Gastrocnemius medialis (tissue), 4 donors: ENCODE measurements at regions not wholly inside any gene's neighbourhood (a gene's known extent, or its start where the extent isn't known, plus 50 kb on each side); places are given as distances from the start of the nearest gene placed in this dataset.

Experiments used
- ATAC-seq, 2 donors: fragments of 150-250 bp; one replicate each; pipeline ENCODE4 v1.9.1; 2016
- DNase-seq, 2 donors: peaks; one replicate each; pipeline ENCODE4 v3.0.0-alpha.2; 2019
- H3K27ac ChIP-seq, 4 donors: fragments of 200-600 bp; sonication (generic); 1 replicate in 1 of 4; 2 replicates in 3 of 4; pipeline ENCODE4 v1.5.1; 2016 to 2018; ENCODE audit warnings: mild to moderate bottlenecking in 2 of 4, moderate library complexity in 1 of 4
- H3K27me3 ChIP-seq, 3 donors: fragments of 200-600 bp; sonication (generic) in 2 of 3; 1 replicate in 1 of 3; 2 replicates in 2 of 3; pipeline versions ENCODE4 v1.5.1 to v1.6.0; 2016 to 2019; ENCODE audit warnings: mild to moderate bottlenecking in 1 of 3, moderate library complexity in 1 of 3
- H3K36me3 ChIP-seq, 2 donors: fragments of 200-600 bp; sonication (generic) in 1 of 2; one replicate each; pipeline ENCODE4 v1.5.1; 2017 to 2018
- H3K4me1 ChIP-seq, 2 donors: fragments of 200-600 bp; sonication (generic) in 1 of 2; one replicate each; pipeline ENCODE4 v1.5.1; 2016 to 2017; ENCODE audit warnings: mild to moderate bottlenecking in 2 of 2
- H3K4me3 ChIP-seq, 4 donors: fragments of 200-600 bp; sonication (generic) in 3 of 4; 1 replicate in 1 of 4; 2 replicates in 3 of 4; pipeline ENCODE4 v1.5.1; 2016 to 2019; ENCODE audit warnings: mild to moderate bottlenecking in 2 of 4
- H3K9me3 ChIP-seq, 3 donors: fragments of 200-600 bp; sonication (generic) in 2 of 3; 1 replicate in 1 of 3; 2 replicates in 2 of 3; pipeline ENCODE4 v1.5.1; 2016 to 2019
- POLR2A ChIP-seq, 2 donors: fragments of 450-650 bp; IDR thresholded peaks; one replicate each; pipeline ENCODE4 v1.6.1; 2017; ENCODE audit warnings: antibody characterized with exemption in 2 of 2, mild to moderate bottlenecking in 2 of 2, moderate library complexity in 2 of 2
- in situ Hi-C, 4 donors: fragments of 200-750 bp; cut with MboI; loops; one replicate each; pipeline versions ENCODE4 v1.15.0 to v1.8.0; 2017; ENCODE audit warnings: low sequenced_read_pairs in 4 of 4
- intact Hi-C: fragments of 100-400 bp; cut with DNase I; formaldehyde crosslinking; loops from one replicate; pipeline ENCODE4 v1.15.1; 2023; ENCODE audit warnings: low total_unique reads
- TF ChIP-seq, protein P1 (sequence below), 5 experiments: fragments of 450-650 bp in 3 of 5; fragments of 200-600 bp in 2 of 5; sonication (generic) in 2 of 5; IDR thresholded peaks in 4 of 5; conservative IDR thresholded peaks in 1 of 5; 1 replicate in 4 of 5; 2 replicates in 1 of 5; pipeline ENCODE4 v1.5.1; 2016 to 2019; ENCODE audit warnings: antibody characterized with exemption in 5 of 5, mild to moderate bottlenecking in 3 of 5, moderate library complexity in 3 of 5

DNA sequence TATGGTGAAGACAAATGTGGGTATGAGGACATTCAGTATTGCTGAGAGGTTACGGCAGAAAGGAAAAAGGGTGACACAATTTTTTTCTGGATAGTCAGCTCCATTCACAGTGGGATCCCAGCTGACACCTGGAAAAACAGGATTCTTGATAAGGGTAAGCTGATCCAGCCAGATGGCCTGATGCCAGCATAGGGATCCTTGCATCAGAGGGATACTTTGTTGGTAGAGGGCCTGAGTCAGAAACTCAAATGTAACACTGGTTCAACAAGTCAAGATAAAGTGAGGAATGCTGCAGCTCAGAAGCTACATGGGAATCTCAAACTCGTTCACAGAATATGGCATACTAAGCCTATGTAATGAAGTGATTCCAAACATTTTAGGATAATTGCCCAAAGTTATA, 726.7 kb downstream of the C4orf33 start:
- intact Hi-C loops = no loop called here
- no peak for TF ChIP-seq POLR2A (IDR thresholded peaks at IDR 0.05)
- TF ChIP-seq, protein P1, sequence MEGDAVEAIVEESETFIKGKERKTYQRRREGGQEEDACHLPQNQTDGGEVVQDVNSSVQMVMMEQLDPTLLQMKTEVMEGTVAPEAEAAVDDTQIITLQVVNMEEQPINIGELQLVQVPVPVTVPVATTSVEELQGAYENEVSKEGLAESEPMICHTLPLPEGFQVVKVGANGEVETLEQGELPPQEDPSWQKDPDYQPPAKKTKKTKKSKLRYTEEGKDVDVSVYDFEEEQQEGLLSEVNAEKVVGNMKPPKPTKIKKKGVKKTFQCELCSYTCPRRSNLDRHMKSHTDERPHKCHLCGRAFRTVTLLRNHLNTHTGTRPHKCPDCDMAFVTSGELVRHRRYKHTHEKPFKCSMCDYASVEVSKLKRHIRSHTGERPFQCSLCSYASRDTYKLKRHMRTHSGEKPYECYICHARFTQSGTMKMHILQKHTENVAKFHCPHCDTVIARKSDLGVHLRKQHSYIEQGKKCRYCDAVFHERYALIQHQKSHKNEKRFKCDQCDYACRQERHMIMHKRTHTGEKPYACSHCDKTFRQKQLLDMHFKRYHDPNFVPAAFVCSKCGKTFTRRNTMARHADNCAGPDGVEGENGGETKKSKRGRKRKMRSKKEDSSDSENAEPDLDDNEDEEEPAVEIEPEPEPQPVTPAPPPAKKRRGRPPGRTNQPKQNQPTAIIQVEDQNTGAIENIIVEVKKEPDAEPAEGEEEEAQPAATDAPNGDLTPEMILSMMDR (IDR thresholded peaks at IDR 0.05 in 4 of 5, conservative IDR thresholded peaks at IDR 0.05 in 1 of 5) = no peak
- no peaks in the 10 kb centered on the region for H3K9me3 ChIP-seq
- no peak overlapping the region for H3K4me3 ChIP-seq
- no peaks in the 10 kb centered on the region for H3K27me3 ChIP-seq
- no peaks in the 10 kb centered on the region for H3K36me3 ChIP-seq
- ATAC-seq (no peak), DNase-seq (peak in 1 of 2 donors; percentile 15)
- H3K4me1 ChIP-seq = peaks cover 8 to 13% of the 10 kb centered on the region in 2 donors
- in situ Hi-C loops = no loop called here
- peak overlapping the region in 1 of 4 donors; percentile 16 for H3K27ac ChIP-seq

DNA sequence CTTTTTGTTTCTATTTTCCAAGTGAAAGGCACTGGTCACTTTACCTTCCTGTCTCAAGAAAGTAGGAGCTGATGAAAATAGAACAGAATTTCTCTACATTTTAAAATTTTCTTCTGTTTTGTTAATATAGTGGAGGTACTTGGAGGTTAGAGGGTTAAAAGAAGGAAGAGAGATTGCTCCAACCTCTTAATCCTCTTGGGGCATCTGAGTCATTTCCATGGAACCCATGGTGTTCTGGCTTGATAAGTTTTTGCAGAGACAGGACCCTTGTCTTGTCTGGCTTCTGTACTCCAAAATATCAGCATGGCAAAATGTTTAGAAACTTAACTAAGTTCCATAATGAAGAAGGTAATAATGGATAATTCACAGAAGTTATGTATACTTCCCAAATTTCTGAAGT, 727.2 kb downstream of the C4orf33 start:
- Histone ChIP-seq H3K9me3 (no peaks in the 10 kb centered on the region), H3K27ac (no peak overlapping the region), H3K27me3 (no peaks in the 10 kb centered on the region), H3K36me3 (no peaks in the 10 kb centered on the region), H3K4me1 (peaks cover 8 to 13% of the 10 kb centered on the region in 2 donors), H3K4me3 (no peak overlapping the region)
- in situ Hi-C loops (no loop called here), intact Hi-C loops (no loop called here)
- TF ChIP-seq, protein P1 (IDR thresholded peaks at IDR 0.05 in 4 of 5, conservative IDR thresholded peaks at IDR 0.05 in 1 of 5) = no peak
- no peak for TF ChIP-seq POLR2A (IDR thresholded peaks at IDR 0.05)
- ATAC-seq = no peak
- DNase-seq = no peak

DNA sequence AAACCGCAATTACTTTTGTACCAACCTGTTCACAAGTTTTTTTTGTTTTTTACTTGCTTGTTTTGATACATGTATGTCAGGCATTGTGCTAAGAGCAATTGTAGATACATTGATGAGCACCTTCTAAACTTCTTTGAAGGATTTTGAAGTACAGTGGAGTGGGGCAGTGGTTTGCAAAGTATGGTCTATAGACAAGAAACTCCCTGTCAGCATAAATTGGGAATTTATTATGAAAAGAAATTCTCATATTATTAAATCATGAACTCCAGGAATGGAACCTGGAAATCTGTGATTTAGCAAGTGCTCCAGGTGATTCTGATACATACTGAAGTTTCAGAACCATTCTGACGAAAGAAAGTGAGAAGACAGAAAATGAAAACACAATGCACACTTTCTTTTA, 733.4 kb downstream of the C4orf33 start:
- no peaks in the 10 kb centered on the region for H3K4me1 ChIP-seq
- no peak overlapping the region for H3K4me3 ChIP-seq
- intact Hi-C loops (no loop called here), in situ Hi-C loops (no loop called here)
- no peaks in the 10 kb centered on the region for H3K36me3 ChIP-seq
- H3K27ac ChIP-seq = no peak overlapping the region
- DNase-seq (no peak), ATAC-seq (no peak)
- H3K27me3 ChIP-seq = no peaks in the 10 kb centered on the region
- no peaks in the 10 kb centered on the region for H3K9me3 ChIP-seq
- TF ChIP-seq, protein P1 (IDR thresholded peaks at IDR 0.05 in 4 of 5, conservative IDR thresholded peaks at IDR 0.05 in 1 of 5) = no peak
- TF ChIP-seq POLR2A (IDR thresholded peaks at IDR 0.05) = no peak

DNA sequence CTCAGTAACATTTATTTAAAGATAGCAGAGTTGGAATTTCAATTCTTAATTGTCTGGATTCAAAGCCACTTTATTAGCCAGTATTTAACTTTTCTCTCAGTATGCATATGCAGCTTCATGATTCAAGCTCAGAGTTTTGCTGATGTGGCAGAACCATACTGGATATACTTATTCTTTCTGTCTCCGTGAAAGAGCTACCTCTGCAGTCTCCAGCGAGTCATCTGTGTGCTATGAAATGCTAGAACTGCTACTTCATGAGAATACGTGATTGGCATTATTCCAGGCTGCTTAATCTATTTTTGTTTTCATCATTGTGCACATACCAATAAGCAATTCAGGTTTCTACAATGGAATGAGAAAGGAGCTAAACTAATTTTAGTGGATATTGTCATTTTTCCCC, 743.7 kb downstream of the C4orf33 start:
- intact Hi-C loops (no loop called here), in situ Hi-C loops (no loop called here)
- H3K27ac ChIP-seq = no peak overlapping the region
- no peaks in the 10 kb centered on the region for H3K27me3 ChIP-seq
- DNase-seq (no peak), ATAC-seq (no peak)
- H3K4me1 ChIP-seq = no peaks in the 10 kb centered on the region
- TF ChIP-seq POLR2A (IDR thresholded peaks at IDR 0.05) = no peak
- TF ChIP-seq, protein P1 (IDR thresholded peaks at IDR 0.05 in 4 of 5, conservative IDR thresholded peaks at IDR 0.05 in 1 of 5) = no peak
- H3K36me3 ChIP-seq = no peaks in the 10 kb centered on the region
- no peaks in the 10 kb centered on the region for H3K9me3 ChIP-seq
- H3K4me3 ChIP-seq = no peak overlapping the region

DNA sequence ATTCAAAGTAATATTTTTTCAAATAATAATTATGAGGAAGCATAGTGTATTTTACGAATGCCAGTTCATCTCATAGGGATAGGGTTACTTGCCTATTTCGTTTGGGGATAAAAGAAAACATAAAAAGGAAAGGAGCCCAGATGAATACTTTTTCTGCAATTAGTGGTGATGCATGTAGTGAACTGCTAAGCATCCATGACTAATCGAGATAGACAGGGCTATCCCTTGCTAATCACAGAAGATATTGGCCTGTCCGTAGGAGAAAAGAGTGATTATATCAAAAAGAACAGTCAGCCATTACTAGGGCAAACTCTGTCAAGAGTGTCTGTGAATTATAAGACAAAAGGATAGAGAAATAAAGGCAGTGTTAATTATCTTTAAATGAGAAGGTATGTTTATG, 746.1 kb downstream of the C4orf33 start:
- intact Hi-C loops (no loop called here), in situ Hi-C loops (no loop called here)
- H3K27ac ChIP-seq = no peak overlapping the region
- H3K27me3 ChIP-seq = no peaks in the 10 kb centered on the region
- DNase-seq = no peak
- TF ChIP-seq POLR2A (IDR thresholded peaks at IDR 0.05) = no peak
- TF ChIP-seq, protein P1 (IDR thresholded peaks at IDR 0.05 in 4 of 5, conservative IDR thresholded peaks at IDR 0.05 in 1 of 5) = no peak
- H3K4me3 ChIP-seq = no peak overlapping the region
- no peak for ATAC-seq
- H3K36me3 ChIP-seq = no peaks in the 10 kb centered on the region
- no peaks in the 10 kb centered on the region for H3K9me3 ChIP-seq
- no peaks in the 10 kb centered on the region for H3K4me1 ChIP-seq
